ENCODE measurements at regions not wholly inside any gene's neighbourhood (a gene's known extent, or its start where the extent isn't known, plus 50 kb on each side); places are given as distances from the start of the nearest gene placed in this dataset.

DNA sequence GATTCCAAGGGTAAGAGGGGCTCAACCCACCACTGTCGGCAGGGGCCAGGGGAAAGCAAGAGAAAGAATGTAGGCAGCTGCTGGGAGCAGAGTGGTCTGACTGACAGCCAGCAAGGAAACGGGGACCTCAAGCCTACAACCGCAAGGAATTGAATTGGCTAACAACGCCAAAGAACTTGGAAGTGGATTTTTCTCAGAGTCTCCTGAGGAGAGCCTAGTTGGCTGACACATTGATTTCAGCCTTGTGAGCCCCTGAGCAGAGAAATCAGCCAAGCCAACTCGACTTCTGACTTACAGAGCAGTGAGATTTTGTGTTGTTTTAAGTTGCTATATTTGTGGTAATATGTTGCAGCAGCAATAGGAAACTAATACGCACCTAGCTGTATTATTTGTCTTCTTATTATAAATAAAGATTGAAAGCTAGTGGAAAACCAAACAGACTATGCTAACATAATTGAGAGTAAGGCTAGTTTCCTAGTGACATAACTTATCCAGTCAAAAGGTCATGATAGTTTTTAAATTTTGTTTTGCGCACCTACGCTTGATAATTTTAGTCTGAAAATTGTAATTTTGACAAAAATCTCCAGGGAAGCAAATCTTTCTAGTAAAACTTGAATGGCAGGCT is 145.8 kb upstream of the HCCS start:
- no peak overlapping the region for H3K27ac ChIP-seq (ENCODE audit: low read depth, low read length)
- H3K4me1 ChIP-seq (ENCODE audit: control insufficient read depth, insufficient read depth, low read length) = no peaks in the 10 kb centered on the region
- no peaks in the 10 kb centered on the region for H3K9me3 ChIP-seq (ENCODE audit: control insufficient read depth, insufficient read depth, low read length)
- 70% methylated on average over 5 of the region's 8 CpGs for WGBS (ENCODE audit: insufficient coverage)
- no peak for DNase-seq (ENCODE audit: low read depth in 4 of 6, low spot score in 6 of 6)
- no peaks in the 10 kb centered on the region for H3K36me3 ChIP-seq (ENCODE audit: control insufficient read depth, insufficient read depth, low read length)
- no peak overlapping the region for H3K4me3 ChIP-seq (ENCODE audit: low read depth, low read length)
- H3K27me3 ChIP-seq (ENCODE audit: control insufficient read depth, insufficient read depth, low read length) = no peaks in the 10 kb centered on the region

DNA sequence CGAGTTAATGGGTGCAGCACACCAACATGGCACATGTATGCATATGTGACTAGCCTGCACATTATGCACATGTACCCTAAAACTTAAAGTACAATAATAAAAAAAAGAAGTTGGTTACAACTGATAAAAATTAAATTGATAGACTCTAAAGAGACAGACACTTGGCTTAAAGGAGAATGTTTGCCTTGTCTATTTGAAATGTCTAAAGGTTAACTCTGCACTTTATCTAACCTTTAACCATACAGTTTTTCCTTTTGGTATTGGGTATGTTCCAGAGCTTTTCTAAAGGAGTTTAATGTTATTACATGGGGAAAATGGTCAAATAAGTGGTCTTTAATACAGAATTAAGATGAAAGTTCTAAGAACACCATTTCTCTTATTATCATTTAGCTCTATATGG is 145.1 kb upstream of the HCCS start:
- H3K27me3 ChIP-seq (ENCODE audit: control insufficient read depth, insufficient read depth, low read length) = no peaks in the 10 kb centered on the region
- no peak for DNase-seq (ENCODE audit: low read depth in 4 of 6, low spot score in 6 of 6)
- no peaks in the 10 kb centered on the region for H3K36me3 ChIP-seq (ENCODE audit: control insufficient read depth, insufficient read depth, low read length)
- H3K9me3 ChIP-seq (ENCODE audit: control insufficient read depth, insufficient read depth, low read length) = no peaks in the 10 kb centered on the region
- H3K4me1 ChIP-seq (ENCODE audit: control insufficient read depth, insufficient read depth, low read length) = no peaks in the 10 kb centered on the region
- WGBS (ENCODE audit: insufficient coverage) = no CpG with 5 or more reads among the region's 1 CpG
- no peak overlapping the region for H3K4me3 ChIP-seq (ENCODE audit: low read depth, low read length)
- no peak overlapping the region for H3K27ac ChIP-seq (ENCODE audit: low read depth, low read length)

DNA sequence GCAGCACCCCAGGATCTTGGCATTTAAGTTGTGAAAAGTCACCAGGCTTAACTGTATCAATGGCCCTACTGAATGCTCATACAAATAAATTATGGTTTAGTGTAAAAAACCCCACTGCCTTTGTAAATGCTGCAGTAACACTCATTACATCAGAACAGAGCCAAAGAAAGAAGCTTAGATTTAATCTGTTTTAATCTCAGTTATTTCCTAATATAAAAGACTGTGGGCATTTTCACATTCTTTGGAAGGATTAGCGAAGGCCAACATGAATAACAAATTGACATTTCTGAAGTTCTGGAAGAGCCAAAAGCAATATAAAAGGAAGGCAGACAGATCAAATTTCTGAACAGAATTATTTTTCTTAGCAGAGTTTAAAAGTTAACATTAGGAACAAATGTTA is 140.0 kb upstream of the HCCS start:
- Histone ChIP-seq H3K4me3 (ENCODE audit: low read depth, low read length) (no peak overlapping the region), H3K9me3 (ENCODE audit: control insufficient read depth, insufficient read depth, low read length) (no peaks in the 10 kb centered on the region), H3K27ac (ENCODE audit: low read depth, low read length) (no peak overlapping the region), H3K36me3 (ENCODE audit: control insufficient read depth, insufficient read depth, low read length) (no peaks in the 10 kb centered on the region), H3K27me3 (ENCODE audit: control insufficient read depth, insufficient read depth, low read length) (no peaks in the 10 kb centered on the region), H3K4me1 (ENCODE audit: control insufficient read depth, insufficient read depth, low read length) (no peaks in the 10 kb centered on the region)
- no peak for DNase-seq (ENCODE audit: low read depth in 4 of 6, low spot score in 6 of 6)
- WGBS (ENCODE audit: insufficient coverage) = no CpG with 5 or more reads among the region's 1 CpG

DNA sequence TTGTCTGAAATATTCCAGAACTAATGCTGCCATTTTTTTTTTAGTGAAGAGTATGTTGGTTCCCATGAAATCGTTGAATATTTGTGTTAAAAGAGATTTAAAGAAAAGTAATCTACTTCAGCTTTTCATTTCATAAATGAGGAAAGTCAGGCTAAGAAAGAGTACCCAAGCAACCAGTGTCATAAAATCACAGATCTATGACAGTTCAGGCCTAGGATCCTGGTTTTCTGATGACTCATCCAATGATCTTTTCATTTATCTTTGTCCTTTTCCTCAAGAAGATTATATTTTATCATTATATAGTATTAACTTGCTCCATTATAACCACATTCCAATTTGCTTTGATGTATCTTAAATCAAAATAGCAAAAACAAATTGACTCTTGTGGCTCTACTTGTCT is 139.4 kb upstream of the HCCS start:
- Histone ChIP-seq H3K9me3 (ENCODE audit: control insufficient read depth, insufficient read depth, low read length) (no peaks in the 10 kb centered on the region), H3K4me1 (ENCODE audit: control insufficient read depth, insufficient read depth, low read length) (no peaks in the 10 kb centered on the region), H3K36me3 (ENCODE audit: control insufficient read depth, insufficient read depth, low read length) (no peaks in the 10 kb centered on the region), H3K4me3 (ENCODE audit: low read depth, low read length) (no peak overlapping the region), H3K27ac (ENCODE audit: low read depth, low read length) (no peak overlapping the region), H3K27me3 (ENCODE audit: control insufficient read depth, insufficient read depth, low read length) (no peaks in the 10 kb centered on the region)
- DNase-seq (ENCODE audit: low read depth in 4 of 6, low spot score in 6 of 6) = no peak
- no CpG with 5 or more reads among the region's 1 CpG for WGBS (ENCODE audit: insufficient coverage)

DNA sequence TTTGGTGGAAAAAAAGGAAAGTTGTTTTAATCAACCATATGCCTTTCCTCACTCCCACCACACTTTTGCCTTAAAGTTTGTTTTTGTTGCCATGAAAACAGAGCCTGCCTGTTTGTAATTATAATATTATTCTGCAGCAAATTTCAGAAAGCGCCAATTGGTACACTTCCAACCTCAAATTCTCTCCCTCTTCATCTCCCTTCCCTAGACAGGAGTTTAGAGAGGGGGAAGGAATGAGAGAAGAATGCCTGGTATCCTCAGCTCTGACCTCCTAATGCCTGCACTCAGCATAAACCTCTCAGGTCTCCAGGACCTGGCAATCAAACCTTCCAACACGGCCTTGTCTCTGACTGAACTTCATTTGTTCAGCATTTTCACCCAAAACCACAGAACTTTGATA is 138.4 kb upstream of the HCCS start:
- no peak overlapping the region for H3K27ac ChIP-seq (ENCODE audit: low read depth, low read length)
- H3K27me3 ChIP-seq (ENCODE audit: control insufficient read depth, insufficient read depth, low read length) = no peaks in the 10 kb centered on the region
- no peaks in the 10 kb centered on the region for H3K9me3 ChIP-seq (ENCODE audit: control insufficient read depth, insufficient read depth, low read length)
- no CpG with 5 or more reads among the region's 2 CpGs for WGBS (ENCODE audit: insufficient coverage)
- no peaks in the 10 kb centered on the region for H3K4me1 ChIP-seq (ENCODE audit: control insufficient read depth, insufficient read depth, low read length)
- H3K36me3 ChIP-seq (ENCODE audit: control insufficient read depth, insufficient read depth, low read length) = no peaks in the 10 kb centered on the region
- no peak for DNase-seq (ENCODE audit: low read depth in 4 of 6, low spot score in 6 of 6)
- H3K4me3 ChIP-seq (ENCODE audit: low read depth, low read length) = no peak overlapping the region

DNA sequence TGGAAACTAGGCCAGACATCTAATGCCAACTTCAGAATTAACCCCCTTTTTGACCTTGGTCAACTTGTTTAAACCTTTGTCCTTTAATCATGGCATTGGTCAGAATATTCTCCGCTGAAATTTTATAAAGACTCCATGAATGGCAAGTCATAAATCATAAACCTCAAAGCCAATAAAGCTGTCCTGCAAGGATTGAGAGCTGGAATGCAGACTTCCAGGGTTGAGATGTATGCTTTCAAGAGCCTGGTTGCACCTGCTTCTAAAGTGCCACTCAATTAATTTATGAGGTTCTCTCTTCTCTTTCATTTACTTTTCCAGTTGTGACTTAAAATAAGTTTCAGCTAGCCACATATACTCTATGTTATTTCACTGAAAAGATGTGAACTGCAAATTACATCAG is 136.2 kb upstream of the HCCS start:
- no peaks in the 10 kb centered on the region for H3K36me3 ChIP-seq (ENCODE audit: control insufficient read depth, insufficient read depth, low read length)
- no peak overlapping the region for H3K4me3 ChIP-seq (ENCODE audit: low read depth, low read length)
- no peak for DNase-seq (ENCODE audit: low read depth in 4 of 6, low spot score in 6 of 6)
- H3K9me3 ChIP-seq (ENCODE audit: control insufficient read depth, insufficient read depth, low read length) = peaks cover 2% of the 10 kb centered on the region
- H3K27me3 ChIP-seq (ENCODE audit: control insufficient read depth, insufficient read depth, low read length) = no peaks in the 10 kb centered on the region
- 80% methylated on average over 1 of the region's 1 CpG for WGBS (ENCODE audit: insufficient coverage)
- H3K27ac ChIP-seq (ENCODE audit: low read depth, low read length) = no peak overlapping the region
- H3K4me1 ChIP-seq (ENCODE audit: control insufficient read depth, insufficient read depth, low read length) = no peaks in the 10 kb centered on the region

DNA sequence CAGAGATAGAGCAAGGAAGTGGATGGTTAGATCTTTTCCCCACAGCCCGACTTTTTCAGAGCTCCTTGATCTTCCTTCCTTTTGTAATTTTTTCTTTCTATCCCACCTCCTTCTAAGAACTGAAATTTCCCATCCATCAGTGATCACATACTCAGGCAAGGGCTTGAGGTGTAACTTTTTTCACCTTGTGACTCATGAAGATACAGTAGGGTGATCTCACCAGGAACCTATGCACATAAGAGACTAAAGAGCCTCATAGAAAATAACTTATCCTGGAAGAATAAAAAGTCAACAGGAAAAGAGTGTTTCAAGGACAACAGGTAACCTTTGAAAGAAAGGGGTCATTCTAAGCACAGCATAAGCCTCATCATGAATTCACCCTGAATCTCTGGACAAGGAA is 131.2 kb upstream of the HCCS start:
- H3K36me3 ChIP-seq (ENCODE audit: control insufficient read depth, insufficient read depth, low read length) = no peaks in the 10 kb centered on the region
- H3K9me3 ChIP-seq (ENCODE audit: control insufficient read depth, insufficient read depth, low read length) = peaks cover 2% of the 10 kb centered on the region
- no peak overlapping the region for H3K4me3 ChIP-seq (ENCODE audit: low read depth, low read length)
- no CpG with 5 or more reads among the region's 1 CpG for WGBS (ENCODE audit: insufficient coverage)
- H3K27me3 ChIP-seq (ENCODE audit: control insufficient read depth, insufficient read depth, low read length) = no peaks in the 10 kb centered on the region
- no peaks in the 10 kb centered on the region for H3K4me1 ChIP-seq (ENCODE audit: control insufficient read depth, insufficient read depth, low read length)
- no peak for DNase-seq (ENCODE audit: low read depth in 4 of 6, low spot score in 6 of 6)
- no peak overlapping the region for H3K27ac ChIP-seq (ENCODE audit: low read depth, low read length)

DNA sequence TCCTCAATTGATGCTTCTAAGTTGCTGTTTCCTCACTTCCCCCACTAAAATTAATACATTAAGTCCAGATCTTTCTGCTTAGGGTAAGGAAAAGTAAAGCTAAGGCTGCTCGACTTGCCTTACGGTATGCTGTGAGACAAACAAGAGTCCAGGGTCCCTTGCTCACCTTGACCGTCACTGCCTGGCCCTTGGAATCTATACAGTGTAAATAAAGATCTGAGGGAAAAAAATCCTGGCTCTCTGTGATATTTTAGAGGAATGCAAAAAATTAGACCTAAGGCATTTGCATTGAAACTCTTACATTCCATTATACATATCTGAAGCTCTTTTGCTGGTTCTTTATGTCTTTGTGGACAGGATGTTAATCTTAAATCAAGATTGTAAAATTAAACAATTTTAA is 129.6 kb upstream of the HCCS start:
- Histone ChIP-seq H3K36me3 (ENCODE audit: control insufficient read depth, insufficient read depth, low read length) (no peaks in the 10 kb centered on the region), H3K9me3 (ENCODE audit: control insufficient read depth, insufficient read depth, low read length) (peaks cover 2% of the 10 kb centered on the region), H3K4me1 (ENCODE audit: control insufficient read depth, insufficient read depth, low read length) (no peaks in the 10 kb centered on the region), H3K27ac (ENCODE audit: low read depth, low read length) (no peak overlapping the region), H3K4me3 (ENCODE audit: low read depth, low read length) (no peak overlapping the region), H3K27me3 (ENCODE audit: control insufficient read depth, insufficient read depth, low read length) (no peaks in the 10 kb centered on the region)
- no peak for DNase-seq (ENCODE audit: low read depth in 4 of 6, low spot score in 6 of 6)
- WGBS (ENCODE audit: insufficient coverage) = 87% methylated on average over 3 of the region's 3 CpGs

DNA sequence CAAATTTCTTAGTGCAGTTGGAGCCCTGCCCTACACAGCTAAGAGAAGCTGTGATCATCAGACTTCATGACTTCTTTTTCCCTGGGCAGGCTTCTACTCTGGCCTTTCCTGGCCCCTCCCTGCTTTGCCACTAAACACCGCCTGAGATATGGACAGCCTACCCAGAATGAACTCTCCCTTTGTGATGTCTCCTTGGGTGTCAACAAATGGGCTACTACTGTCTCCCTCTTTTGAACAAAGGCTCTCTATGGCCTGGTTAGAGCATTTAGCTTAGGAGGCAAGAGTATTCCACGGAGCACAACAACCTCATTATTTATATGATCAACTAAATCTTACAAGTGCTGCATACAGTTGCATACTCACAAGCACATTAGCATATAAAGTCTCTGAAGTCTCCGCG is 127.6 kb upstream of the HCCS start:
- Histone ChIP-seq H3K27me3 (ENCODE audit: control insufficient read depth, insufficient read depth, low read length) (no peaks in the 10 kb centered on the region), H3K27ac (ENCODE audit: low read depth, low read length) (no peak overlapping the region), H3K4me3 (ENCODE audit: low read depth, low read length) (no peak overlapping the region), H3K9me3 (ENCODE audit: control insufficient read depth, insufficient read depth, low read length) (no peaks in the 10 kb centered on the region), H3K36me3 (ENCODE audit: control insufficient read depth, insufficient read depth, low read length) (no peaks in the 10 kb centered on the region), H3K4me1 (ENCODE audit: control insufficient read depth, insufficient read depth, low read length) (no peaks in the 10 kb centered on the region)
- WGBS (ENCODE audit: insufficient coverage) = 85% methylated on average over 2 of the region's 4 CpGs
- peak in 1 of 6 donors; percentile 17 for DNase-seq (ENCODE audit: low read depth in 4 of 6, low spot score in 6 of 6)

DNA sequence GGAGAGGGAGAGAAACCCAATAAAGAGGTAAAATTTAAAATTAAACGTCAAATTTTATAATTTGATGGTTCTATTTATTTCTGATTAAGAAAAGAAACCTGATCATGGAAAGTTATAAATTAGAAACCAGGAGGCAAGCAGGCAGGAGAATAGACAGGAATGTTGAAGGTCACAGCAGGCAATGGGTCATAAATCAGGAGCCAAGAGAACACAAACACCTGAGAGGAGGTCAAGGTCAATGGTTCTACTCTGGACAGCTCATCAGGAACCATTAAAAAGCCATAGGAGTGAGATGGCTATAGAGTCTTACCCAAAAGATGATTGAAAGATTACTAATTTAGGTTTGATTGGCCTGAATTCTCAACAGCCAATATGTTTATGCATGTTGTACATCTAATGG is 126.9 kb upstream of the HCCS start:
- Histone ChIP-seq H3K4me1 (ENCODE audit: control insufficient read depth, insufficient read depth, low read length) (no peaks in the 10 kb centered on the region), H3K27me3 (ENCODE audit: control insufficient read depth, insufficient read depth, low read length) (no peaks in the 10 kb centered on the region), H3K27ac (ENCODE audit: low read depth, low read length) (no peak overlapping the region), H3K9me3 (ENCODE audit: control insufficient read depth, insufficient read depth, low read length) (no peaks in the 10 kb centered on the region), H3K36me3 (ENCODE audit: control insufficient read depth, insufficient read depth, low read length) (no peaks in the 10 kb centered on the region), H3K4me3 (ENCODE audit: low read depth, low read length) (no peak overlapping the region)
- WGBS (ENCODE audit: insufficient coverage) = no CpG with 5 or more reads among the region's 1 CpG
- DNase-seq (ENCODE audit: low read depth in 4 of 6, low spot score in 6 of 6) = no peak
